Erythroblast (primary cell): ENCODE measurements at regions not wholly inside any gene's neighbourhood (a gene's known extent, or its start where the extent isn't known, plus 50 kb on each side); places are given as distances from the start of the nearest gene placed in this dataset.

Experiments
- GATA1 ChIP-seq: IDR thresholded peaks from 2 replicates; pipeline ENCODE4 v1.6.1; 2011; ENCODE audit warnings: low read depth, mild to moderate bottlenecking, control low read depth, low read length, moderate library complexity
- POLR2A ChIP-seq: IDR thresholded peaks from 2 replicates; pipeline ENCODE4 v1.6.1; 2011; ENCODE audit warnings: mild to moderate bottlenecking, low read length

- TF ChIP-seq POLR2A (no peak), GATA1 (no peak)
Observed at GRCh38 chr20:5482791-5483190, 128.0 kb downstream of the GPCPD1 start.
